SK-N-MC (cell line): ENCODE measurements at regions not wholly inside any gene's neighbourhood (a gene's known extent, or its start where the extent isn't known, plus 50 kb on each side); places are given as distances from the start of the nearest gene placed in this dataset.
"Not testable (repeated sequence)": the region's sequence is repeated elsewhere in the genome, so short reads cannot be mapped to it uniquely, and the experiment has no call there.

Experiments
- DNase-seq: peaks from one replicate; pipeline ENCODE4 v3.0.0-alpha.2; 2011; ENCODE audit warnings: low read depth, low spot score
- H3K27ac ChIP-seq: fragments of 200-600 bp; sonication (generic); 2 replicates; pipeline ENCODE4 v1.5.1; 2016; ENCODE audit warnings: mixed run types
- H3K36me3 ChIP-seq: fragments of 200-600 bp; sonication (generic); 2 replicates; pipeline ENCODE4 v1.6.1; 2017; ENCODE audit warnings: antibody characterized with exemption, low read length, mixed read lengths; ENCODE audit not compliant: insufficient read depth
- H3K4me3 ChIP-seq: fragments of 200-600 bp; sonication (generic); 2 replicates; pipeline ENCODE4 v1.5.1; 2016
- H3K9ac ChIP-seq: fragments of 200-600 bp; sonication (generic); 2 replicates; pipeline ENCODE4 v1.8.0; 2017; ENCODE audit warnings: mixed run types, mixed read lengths; ENCODE audit not compliant: insufficient read length
- H3K9me3 ChIP-seq: fragments of 200-600 bp; sonication (generic); 2 replicates; pipeline ENCODE4 v1.6.1; 2017; ENCODE audit warnings: low read depth, mild to moderate bottlenecking, antibody characterized with exemption, low read length, moderate library complexity, mixed read lengths
- EZH2 ChIP-seq: fragments of 200-600 bp; sonication (generic); IDR thresholded peaks from one replicate; pipeline ENCODE4 v1.6.1; 2017; ENCODE audit warnings: antibody characterized with exemption
- FOXP2 ChIP-seq: optimal IDR thresholded peaks from 2 replicates; pipeline ENCODE3; 2011; ENCODE audit warnings: mild to moderate bottlenecking, moderate library complexity; ENCODE audit not compliant: insufficient read depth; ENCODE audit errors: extremely low read length, control extremely low read depth
- POLR2AphosphoS5 ChIP-seq: IDR thresholded peaks from 2 replicates; pipeline ENCODE4 v1.6.1; 2012; ENCODE audit warnings: mild to moderate bottlenecking, low read depth, low read length, borderline replicate concordance

- TF ChIP-seq EZH2: no peak
- no peaks in the 10 kb centered on the region for H3K9me3 ChIP-seq
- H3K36me3 ChIP-seq: no peaks in the 10 kb centered on the region
- H3K4me3 ChIP-seq: no peak overlapping the region
- H3K27ac ChIP-seq: no peak overlapping the region
- no peak for DNase-seq
- no peak overlapping the region for H3K9ac ChIP-seq
These were observed 76.4 kb upstream of the MARK1 start for GRCh38 chr1:220451532-220451931.

GRCh38 chr1:220450927-220451326, 77.0 kb upstream of the MARK1 start:
- no peak for TF ChIP-seq POLR2AphosphoS5
- Histone ChIP-seq H3K9ac (no peak overlapping the region), H3K9me3 (no peaks in the 10 kb centered on the region), H3K4me3 (no peak overlapping the region), H3K27ac (no peak overlapping the region), H3K36me3 (no peaks in the 10 kb centered on the region)
- DNase-seq: no peak

- no peaks in the 10 kb centered on the region for H3K36me3 ChIP-seq
- H3K9me3 ChIP-seq: no peaks in the 10 kb centered on the region
- DNase-seq: no peak
- TF ChIP-seq POLR2AphosphoS5: no peak
- no peak for TF ChIP-seq EZH2
- no peak for TF ChIP-seq FOXP2
- no peak overlapping the region for H3K9ac ChIP-seq
- no peak overlapping the region for H3K27ac ChIP-seq
- no peak overlapping the region for H3K4me3 ChIP-seq
These were observed 79.7 kb upstream of the MARK1 start for GRCh38 chr1:220448217-220448616.

- H3K4me3 ChIP-seq, DNase-seq: not testable (repeated sequence)
These were observed 83.3 kb upstream of the MARK1 start for GRCh38 chr1:220444586-220444985.

GRCh38 chr1:220441211-220441610, 86.7 kb upstream of the MARK1 start:
- Histone ChIP-seq H3K9ac (no peak overlapping the region), H3K27ac (no peak overlapping the region), H3K9me3 (no peaks in the 10 kb centered on the region), H3K36me3 (no peaks in the 10 kb centered on the region), H3K4me3 (no peak overlapping the region)
- TF ChIP-seq FOXP2 (no peak), POLR2AphosphoS5 (no peak), EZH2 (no peak)
- DNase-seq: no peak

More at GRCh38 chr1:220444586-220444985, 83.3 kb upstream of the MARK1 start:
- H3K36me3 ChIP-seq, H3K27ac ChIP-seq, H3K9ac ChIP-seq, H3K9me3 ChIP-seq: not testable (repeated sequence)

GRCh38 chr1:220438741-220439140, 89.2 kb upstream of the MARK1 start:
- no peaks in the 10 kb centered on the region for H3K36me3 ChIP-seq
- TF ChIP-seq POLR2AphosphoS5: no peak
- no peak for TF ChIP-seq FOXP2
- no peak for TF ChIP-seq EZH2
- DNase-seq: no peak
- H3K9me3 ChIP-seq: no peaks in the 10 kb centered on the region
- no peak overlapping the region for H3K4me3 ChIP-seq
- no peak overlapping the region for H3K9ac ChIP-seq
- H3K27ac ChIP-seq: no peak overlapping the region

GRCh38 chr1:220432408-220432807, 95.5 kb upstream of the MARK1 start:
- no peaks in the 10 kb centered on the region for H3K36me3 ChIP-seq
- no peak overlapping the region for H3K9ac ChIP-seq
- TF ChIP-seq POLR2AphosphoS5 (no peak), EZH2 (no peak), FOXP2 (no peak)
- no peak overlapping the region for H3K4me3 ChIP-seq
- no peaks in the 10 kb centered on the region for H3K9me3 ChIP-seq
- no peak for DNase-seq
- no peak overlapping the region for H3K27ac ChIP-seq

GRCh38 chr1:220431554-220432239, 96.2 kb upstream of the MARK1 start:
- TF ChIP-seq POLR2AphosphoS5: no peak
- TF ChIP-seq FOXP2: no peak
- TF ChIP-seq EZH2: no peak
- Histone ChIP-seq H3K27ac (no peak overlapping the region), H3K9me3 (no peaks in the 10 kb centered on the region), H3K36me3 (no peaks in the 10 kb centered on the region), H3K4me3 (no peak overlapping the region), H3K9ac (no peak overlapping the region)
- no peak for DNase-seq

- Histone ChIP-seq H3K36me3 (no peaks in the 10 kb centered on the region), H3K27ac (no peak overlapping the region), H3K9ac (no peak overlapping the region), H3K4me3 (no peak overlapping the region), H3K9me3 (no peaks in the 10 kb centered on the region)
- no peak for TF ChIP-seq POLR2AphosphoS5
- no peak for DNase-seq
These were observed 97.3 kb upstream of the MARK1 start for GRCh38 chr1:220430586-220430985.
